Lung (tissue), 11 donors: ENCODE measurements at regions not wholly inside any gene's neighbourhood (a gene's known extent, or its start where the extent isn't known, plus 50 kb on each side); places are given as distances from the start of the nearest gene placed in this dataset.

Experiments used
- ATAC-seq: fragments of 200-7000 bp; cut with Tn5 transposase; one replicate; pipeline ENCODE4 v1.9.1; 2020; ENCODE audit warnings: moderate number of reproducible peaks; ENCODE audit not compliant: insufficient read depth, low FRiP score
- DNase-seq, 3 donors: peaks; one replicate each; pipeline ENCODE4 v3.0.0-alpha.2; 2013 to 2017
- H3K27ac ChIP-seq, 2 donors: one replicate each; pipeline ENCODE4 v1.5.1; 2013; ENCODE audit warnings: mild to moderate bottlenecking in 2 of 2, moderate library complexity in 2 of 2, control low read depth in 1 of 2, inconsistent platforms in 1 of 2, low read depth in 1 of 2, low read length in 1 of 2
- H3K27me3 ChIP-seq, 3 donors: one replicate each; pipeline ENCODE4 v1.5.1; 2013; ENCODE audit warnings: low read length in 2 of 3; ENCODE audit not compliant: control insufficient read depth in 3 of 3, insufficient read depth in 3 of 3
- H3K36me3 ChIP-seq, 4 donors: one replicate each; pipeline ENCODE4 v1.5.1; 2013; ENCODE audit warnings: low read length in 4 of 4, mild to moderate bottlenecking in 1 of 4, moderate library complexity in 1 of 4; ENCODE audit not compliant: control insufficient read depth in 4 of 4, insufficient read depth in 4 of 4
- H3K4me1 ChIP-seq, 5 donors: one replicate each; pipeline ENCODE4 v1.5.1; 2013; ENCODE audit warnings: low read length in 5 of 5, mild to moderate bottlenecking in 2 of 5, moderate library complexity in 1 of 5; ENCODE audit not compliant: control insufficient read depth in 5 of 5, insufficient read depth in 5 of 5
- H3K4me3 ChIP-seq: one replicate; pipeline ENCODE4 v1.5.1; 2013; ENCODE audit warnings: mild to moderate bottlenecking, control low read depth, moderate library complexity
- H3K9ac ChIP-seq, 2 donors: one replicate each; pipeline ENCODE4 v1.5.1; 2013; ENCODE audit warnings: low read length in 2 of 2, control low read depth in 1 of 2; ENCODE audit not compliant: insufficient read depth in 1 of 2
- H3K9me3 ChIP-seq, 4 donors: one replicate each; pipeline ENCODE4 v1.5.1; 2013; ENCODE audit warnings: low read length in 3 of 4, mild to moderate bottlenecking in 1 of 4, moderate library complexity in 1 of 4; ENCODE audit not compliant: control insufficient read depth in 4 of 4, insufficient read depth in 3 of 4
- CTCF ChIP-seq: IDR thresholded peaks from 2 replicates; pipeline ENCODE4 v1.5.1; 2012; ENCODE audit warnings: mild to moderate bottlenecking; ENCODE audit errors: control extremely low read depth, extremely low read depth
- WGBS, 2 donors: extraction: QIAGEN DNeasy Blood & Tissue Kit; methylation state at CpG; one replicate each; pipeline ENCODE4 v1.1.7; 2013; 5-methylcytosine and 5-hydroxymethylcytosine counted together
- donor health status: control.
- donor health status: control.
- donor health status: Bipolar disorder and iron deficiency.
- donor health status: healthy.
- donor health status: DM: yes; HTN: yes; CAD: no.

GRCh38 chr2:182594286-182594685, 121.8 kb upstream of the DNAJC10 start:
- no peak overlapping the region for H3K27ac ChIP-seq
- no peaks in the 10 kb centered on the region for H3K36me3 ChIP-seq
- H3K4me3 ChIP-seq: no peak overlapping the region
- no peaks in the 10 kb centered on the region for H3K4me1 ChIP-seq
- H3K9me3 ChIP-seq: no peaks in the 10 kb centered on the region
- H3K27me3 ChIP-seq: no peaks in the 10 kb centered on the region
- TF ChIP-seq CTCF: no peak
- H3K9ac ChIP-seq: no peak overlapping the region
- ATAC-seq (peak; percentile 21), DNase-seq (no peak)
- WGBS, 2 donors: 89 to 93% methylated on average over 1 of the region's 1 CpG

- no peaks in the 10 kb centered on the region for H3K4me1 ChIP-seq
- H3K36me3 ChIP-seq: no peaks in the 10 kb centered on the region
- WGBS, 2 donors: 87 to 93% methylated on average over 2 of the region's 2 CpGs
- no peaks in the 10 kb centered on the region for H3K9me3 ChIP-seq
- H3K9ac ChIP-seq: no peak overlapping the region
- TF ChIP-seq CTCF: no peak
- H3K27me3 ChIP-seq: no peaks in the 10 kb centered on the region
- ATAC-seq: no peak
- H3K27ac ChIP-seq: no peak overlapping the region
- DNase-seq: no peak
- H3K4me3 ChIP-seq: no peak overlapping the region
Measured at GRCh38 chr2:182595650-182596049, 120.4 kb upstream of the DNAJC10 start.

GRCh38 chr2:182597570-182598295, 118.3 kb upstream of the DNAJC10 start:
- Histone ChIP-seq H3K27me3 (no peaks in the 10 kb centered on the region), H3K9ac (no peak overlapping the region), H3K36me3 (no peaks in the 10 kb centered on the region), H3K4me1 (no peaks in the 10 kb centered on the region), H3K4me3 (no peak overlapping the region), H3K9me3 (no peaks in the 10 kb centered on the region), H3K27ac (no peak overlapping the region)
- ATAC-seq (no peak), DNase-seq (no peak)
- no peak for TF ChIP-seq CTCF
- 68 to 74% methylated on average over 7 of the region's 7 CpGs for WGBS, 2 donors

- no peaks in the 10 kb centered on the region for H3K9me3 ChIP-seq
- H3K9ac ChIP-seq: no peak overlapping the region
- no peak for DNase-seq
- H3K36me3 ChIP-seq: no peaks in the 10 kb centered on the region
- no peak overlapping the region for H3K27ac ChIP-seq
- ATAC-seq: no peak
- no peak for TF ChIP-seq CTCF
- H3K27me3 ChIP-seq: no peaks in the 10 kb centered on the region
- H3K4me1 ChIP-seq: no peaks in the 10 kb centered on the region
- H3K4me3 ChIP-seq: no peak overlapping the region
- 91 to 92% methylated on average over 5 of the region's 5 CpGs for whole genome bisulfite sequencing, 2 donors
Measured at GRCh38 chr2:182598626-182599025, 117.4 kb upstream of the DNAJC10 start.
